ENCODE measurements at regions not wholly inside any gene's neighbourhood (a gene's known extent, or its start where the extent isn't known, plus 50 kb on each side); places are given as distances from the start of the nearest gene placed in this dataset.

DNA sequence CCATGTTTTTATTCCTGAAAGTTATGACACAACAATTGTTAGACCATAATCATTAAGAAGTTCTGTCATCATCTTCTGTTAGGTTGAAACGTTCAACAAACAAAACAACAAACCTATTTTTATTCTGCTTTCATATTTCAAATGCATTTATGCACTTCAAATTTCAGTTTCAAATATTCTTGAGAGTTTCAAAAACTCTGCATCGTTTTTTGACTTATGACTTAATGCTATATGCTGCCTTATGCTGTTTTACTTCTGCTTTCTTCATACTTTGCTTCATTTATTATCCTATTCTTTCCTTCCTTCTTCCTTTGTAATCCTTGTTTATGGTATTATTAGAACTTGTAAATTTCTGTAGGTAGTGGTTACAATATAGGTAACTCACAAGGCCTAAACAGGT, 95.0 kb downstream of the PCSK1 start:
- Histone ChIP-seq H3K4me1 (ENCODE audit: control insufficient read depth in 1 of 2, insufficient read depth in 2 of 2, low read length in 2 of 2) (0 out of 4 replicates have a peak, but pooled peaks cover 0 to 6% of the 10 kb centered on the region in 2 experiments), H3K27me3 (ENCODE audit: insufficient read depth, low read length) (no peaks in the 10 kb centered on the region), H3K9me2 (ENCODE audit: insufficient read depth) (no peaks in the 10 kb centered on the region), H3K27ac (ENCODE audit: low read depth, low read length) (no peak overlapping the region), H2AFZ (ENCODE audit: low read depth, low read length, poor library complexity, severe bottlenecking) (no peak overlapping the region), H3K9ac (ENCODE audit: low read length) (no peak overlapping the region), H3K4me3 (replicated peaks in 1 of 2; ENCODE audit: low read depth in 1 of 2, low read length in 2 of 2) (no peak overlapping the region), H3K36me3 (ENCODE audit: control insufficient read depth in 1 of 2, insufficient read depth in 2 of 2, low read length in 2 of 2) (no peaks in the 10 kb centered on the region), H3K4me2 (ENCODE audit: low read length) (no peak overlapping the region), H4K20me1 (ENCODE audit: insufficient read depth) (no peaks in the 10 kb centered on the region), H3K79me2 (ENCODE audit: insufficient read depth, low read length) (no peaks in the 10 kb centered on the region), H3K9me3 (ENCODE audit: control insufficient read depth in 1 of 2, insufficient read depth in 1 of 2, low read depth in 1 of 2, low read length in 2 of 2) (no peaks in the 10 kb centered on the region)
- DNase-seq (ENCODE audit: low read depth, low spot score) (no peak), ATAC-seq (no peak)
- ChIA-PET POLR2A (no interaction called here), CTCF (interaction anchor here (1.0 to 3.0 kb wide), 4 partner anchors 264 to 479 kb away, joined by 3 to 18 read pairs (median 8); no protein-coding TSS in a partner anchor), RAD21 (ENCODE audit: low non-redundant PET in 1 of 2, low total read pairs in 2 of 2, uncharacterized antibody in 2 of 2, unreplicated experiment in 2 of 2) (interaction anchor here in 1 of 2 experiments (1.4 kb wide), 1 partner anchor 445 kb away, joined by 3 read pairs; no protein-coding TSS in a partner anchor)
- BruUV-seq (replicated peaks), result no TSS peak
- intact Hi-C loops (cut with micrococcal nuclease), result loop anchor here (5.0 kb wide), 1 partner anchor 691 kb away; the partner anchor contains the start of gene RFESD
- TF ChIP-seq RAD21 (IDR thresholded peaks at IDR 0.05; ENCODE audit: low read depth) (no peak), ELF1 (IDR thresholded peaks at IDR 0.05; ENCODE audit: borderline replicate concordance, low read depth) (no peak), SRF (IDR thresholded peaks at IDR 0.05; ENCODE audit: low read depth) (no peak), POLR2A (IDR thresholded peaks at IDR 0.05; ENCODE audit: borderline replicate concordance, extremely low read depth, insufficient read depth, insufficient read length) (no peak), EGR1 (IDR thresholded peaks at IDR 0.05; ENCODE audit: low read depth) (no peak), CEBPB (IDR thresholded peaks at IDR 0.05; ENCODE audit: low read depth) (no peak), TCF7L2 (IDR thresholded peaks at IDR 0.05; ENCODE audit: borderline replicate concordance, extremely low read depth, insufficient read depth, insufficient read length) (no peak), SIN3A (IDR thresholded peaks at IDR 0.05; ENCODE audit: low read depth) (no peak), FOSL1 (IDR thresholded peaks at IDR 0.05; ENCODE audit: low read depth) (no peak), YY1 (IDR thresholded peaks at IDR 0.05; ENCODE audit: extremely low read depth, insufficient replicate concordance, low read depth, low read length) (no peak), SP1 (IDR thresholded peaks at IDR 0.05; ENCODE audit: low read depth) (no peak), ZFX (IDR thresholded peaks at IDR 0.05) (no peak), ZNF274 (IDR thresholded peaks at IDR 0.05; ENCODE audit: low read depth, low read length) (no peak), EZH2phosphoT487 (IDR thresholded peaks at IDR 0.05; ENCODE audit: borderline replicate concordance) (no peak)
- TF ChIP-seq, protein P1, sequence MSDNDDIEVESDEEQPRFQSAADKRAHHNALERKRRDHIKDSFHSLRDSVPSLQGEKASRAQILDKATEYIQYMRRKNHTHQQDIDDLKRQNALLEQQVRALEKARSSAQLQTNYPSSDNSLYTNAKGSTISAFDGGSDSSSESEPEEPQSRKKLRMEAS (IDR thresholded peaks at IDR 0.05), result no peak
- TF ChIP-seq, protein P2, sequence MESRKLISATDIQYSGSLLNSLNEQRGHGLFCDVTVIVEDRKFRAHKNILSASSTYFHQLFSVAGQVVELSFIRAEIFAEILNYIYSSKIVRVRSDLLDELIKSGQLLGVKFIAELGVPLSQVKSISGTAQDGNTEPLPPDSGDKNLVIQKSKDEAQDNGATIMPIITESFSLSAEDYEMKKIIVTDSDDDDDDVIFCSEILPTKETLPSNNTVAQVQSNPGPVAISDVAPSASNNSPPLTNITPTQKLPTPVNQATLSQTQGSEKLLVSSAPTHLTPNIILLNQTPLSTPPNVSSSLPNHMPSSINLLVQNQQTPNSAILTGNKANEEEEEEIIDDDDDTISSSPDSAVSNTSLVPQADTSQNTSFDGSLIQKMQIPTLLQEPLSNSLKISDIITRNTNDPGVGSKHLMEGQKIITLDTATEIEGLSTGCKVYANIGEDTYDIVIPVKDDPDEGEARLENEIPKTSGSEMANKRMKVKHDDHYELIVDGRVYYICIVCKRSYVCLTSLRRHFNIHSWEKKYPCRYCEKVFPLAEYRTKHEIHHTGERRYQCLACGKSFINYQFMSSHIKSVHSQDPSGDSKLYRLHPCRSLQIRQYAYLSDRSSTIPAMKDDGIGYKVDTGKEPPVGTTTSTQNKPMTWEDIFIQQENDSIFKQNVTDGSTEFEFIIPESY (IDR thresholded peaks at IDR 0.05; ENCODE audit: extremely low read depth, insufficient replicate concordance, low read length), result no peak
- TF ChIP-seq, protein P3, sequence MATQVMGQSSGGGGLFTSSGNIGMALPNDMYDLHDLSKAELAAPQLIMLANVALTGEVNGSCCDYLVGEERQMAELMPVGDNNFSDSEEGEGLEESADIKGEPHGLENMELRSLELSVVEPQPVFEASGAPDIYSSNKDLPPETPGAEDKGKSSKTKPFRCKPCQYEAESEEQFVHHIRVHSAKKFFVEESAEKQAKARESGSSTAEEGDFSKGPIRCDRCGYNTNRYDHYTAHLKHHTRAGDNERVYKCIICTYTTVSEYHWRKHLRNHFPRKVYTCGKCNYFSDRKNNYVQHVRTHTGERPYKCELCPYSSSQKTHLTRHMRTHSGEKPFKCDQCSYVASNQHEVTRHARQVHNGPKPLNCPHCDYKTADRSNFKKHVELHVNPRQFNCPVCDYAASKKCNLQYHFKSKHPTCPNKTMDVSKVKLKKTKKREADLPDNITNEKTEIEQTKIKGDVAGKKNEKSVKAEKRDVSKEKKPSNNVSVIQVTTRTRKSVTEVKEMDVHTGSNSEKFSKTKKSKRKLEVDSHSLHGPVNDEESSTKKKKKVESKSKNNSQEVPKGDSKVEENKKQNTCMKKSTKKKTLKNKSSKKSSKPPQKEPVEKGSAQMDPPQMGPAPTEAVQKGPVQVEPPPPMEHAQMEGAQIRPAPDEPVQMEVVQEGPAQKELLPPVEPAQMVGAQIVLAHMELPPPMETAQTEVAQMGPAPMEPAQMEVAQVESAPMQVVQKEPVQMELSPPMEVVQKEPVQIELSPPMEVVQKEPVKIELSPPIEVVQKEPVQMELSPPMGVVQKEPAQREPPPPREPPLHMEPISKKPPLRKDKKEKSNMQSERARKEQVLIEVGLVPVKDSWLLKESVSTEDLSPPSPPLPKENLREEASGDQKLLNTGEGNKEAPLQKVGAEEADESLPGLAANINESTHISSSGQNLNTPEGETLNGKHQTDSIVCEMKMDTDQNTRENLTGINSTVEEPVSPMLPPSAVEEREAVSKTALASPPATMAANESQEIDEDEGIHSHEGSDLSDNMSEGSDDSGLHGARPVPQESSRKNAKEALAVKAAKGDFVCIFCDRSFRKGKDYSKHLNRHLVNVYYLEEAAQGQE (IDR thresholded peaks at IDR 0.05; ENCODE audit: low read depth), result no peak
- TF ChIP-seq, protein P4, sequence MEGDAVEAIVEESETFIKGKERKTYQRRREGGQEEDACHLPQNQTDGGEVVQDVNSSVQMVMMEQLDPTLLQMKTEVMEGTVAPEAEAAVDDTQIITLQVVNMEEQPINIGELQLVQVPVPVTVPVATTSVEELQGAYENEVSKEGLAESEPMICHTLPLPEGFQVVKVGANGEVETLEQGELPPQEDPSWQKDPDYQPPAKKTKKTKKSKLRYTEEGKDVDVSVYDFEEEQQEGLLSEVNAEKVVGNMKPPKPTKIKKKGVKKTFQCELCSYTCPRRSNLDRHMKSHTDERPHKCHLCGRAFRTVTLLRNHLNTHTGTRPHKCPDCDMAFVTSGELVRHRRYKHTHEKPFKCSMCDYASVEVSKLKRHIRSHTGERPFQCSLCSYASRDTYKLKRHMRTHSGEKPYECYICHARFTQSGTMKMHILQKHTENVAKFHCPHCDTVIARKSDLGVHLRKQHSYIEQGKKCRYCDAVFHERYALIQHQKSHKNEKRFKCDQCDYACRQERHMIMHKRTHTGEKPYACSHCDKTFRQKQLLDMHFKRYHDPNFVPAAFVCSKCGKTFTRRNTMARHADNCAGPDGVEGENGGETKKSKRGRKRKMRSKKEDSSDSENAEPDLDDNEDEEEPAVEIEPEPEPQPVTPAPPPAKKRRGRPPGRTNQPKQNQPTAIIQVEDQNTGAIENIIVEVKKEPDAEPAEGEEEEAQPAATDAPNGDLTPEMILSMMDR (IDR thresholded peaks at IDR 0.05 in 2 of 3, conservative IDR thresholded peaks at IDR 0.05 in 1 of 3; ENCODE audit: borderline replicate concordance in 1 of 3, insufficient read depth in 1 of 3, low read depth in 2 of 3, low read length in 2 of 3), result no peak
- TF ChIP-seq, protein P5, sequence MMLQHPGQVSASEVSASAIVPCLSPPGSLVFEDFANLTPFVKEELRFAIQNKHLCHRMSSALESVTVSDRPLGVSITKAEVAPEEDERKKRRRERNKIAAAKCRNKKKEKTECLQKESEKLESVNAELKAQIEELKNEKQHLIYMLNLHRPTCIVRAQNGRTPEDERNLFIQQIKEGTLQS (IDR thresholded peaks at IDR 0.05), result no peak

Data from HCT116 (cell line).